SKM-1 (cell line): ENCODE measurements at regions not wholly inside any gene's neighbourhood (a gene's known extent, or its start where the extent isn't known, plus 50 kb on each side); places are given as distances from the start of the nearest gene placed in this dataset.
"Not testable (repeated sequence)": the region's sequence is repeated elsewhere in the genome, so short reads cannot be mapped to it uniquely, and the experiment has no call there.

Experiments
- DNase-seq: peaks from one replicate; lab custom pipeline; 2025; ENCODE audit not compliant: unreplicated experiment; lab: John Stamatoyannopoulos, UW

DNA sequence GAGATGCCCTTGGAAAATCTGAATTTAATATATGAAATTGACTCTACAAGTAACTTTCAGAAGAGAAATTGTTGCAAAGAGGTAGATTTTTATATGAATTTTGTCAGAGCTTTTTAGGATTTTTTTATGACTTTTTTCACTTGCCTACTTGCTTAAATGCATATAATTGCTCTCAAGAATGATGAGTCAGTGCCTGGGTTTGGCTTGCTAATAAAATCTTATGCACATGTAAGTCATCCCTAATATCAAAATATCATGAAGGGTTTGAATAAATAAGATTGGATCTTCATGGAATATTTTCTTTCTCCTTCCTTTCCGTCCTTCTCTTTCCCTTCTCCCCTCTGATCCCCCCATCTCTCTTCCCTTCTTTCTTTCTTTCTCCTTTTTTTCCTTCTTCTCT is 354.1 kb downstream of the TXNL1 start:
- no peak for DNase-seq

DNA sequence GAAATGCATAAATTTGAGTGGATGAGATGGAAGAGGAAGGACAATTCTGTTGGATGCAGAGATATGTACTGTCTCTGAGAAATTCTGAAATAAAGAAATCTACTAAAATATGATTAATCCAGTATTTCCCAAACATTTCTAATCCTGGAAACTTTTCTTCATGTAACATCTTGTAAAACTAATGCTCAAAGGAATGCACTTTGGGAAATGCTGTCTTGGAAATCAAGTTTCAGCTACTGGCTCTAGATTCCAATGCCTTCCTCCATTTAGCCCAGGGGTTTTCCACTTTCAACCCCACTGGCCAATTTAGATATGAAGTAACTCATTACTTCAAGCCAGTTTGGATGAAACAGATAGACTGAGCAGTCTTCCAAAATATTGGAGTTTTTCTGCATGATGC is 355.1 kb downstream of the TXNL1 start:
- no peak for DNase-seq

DNA sequence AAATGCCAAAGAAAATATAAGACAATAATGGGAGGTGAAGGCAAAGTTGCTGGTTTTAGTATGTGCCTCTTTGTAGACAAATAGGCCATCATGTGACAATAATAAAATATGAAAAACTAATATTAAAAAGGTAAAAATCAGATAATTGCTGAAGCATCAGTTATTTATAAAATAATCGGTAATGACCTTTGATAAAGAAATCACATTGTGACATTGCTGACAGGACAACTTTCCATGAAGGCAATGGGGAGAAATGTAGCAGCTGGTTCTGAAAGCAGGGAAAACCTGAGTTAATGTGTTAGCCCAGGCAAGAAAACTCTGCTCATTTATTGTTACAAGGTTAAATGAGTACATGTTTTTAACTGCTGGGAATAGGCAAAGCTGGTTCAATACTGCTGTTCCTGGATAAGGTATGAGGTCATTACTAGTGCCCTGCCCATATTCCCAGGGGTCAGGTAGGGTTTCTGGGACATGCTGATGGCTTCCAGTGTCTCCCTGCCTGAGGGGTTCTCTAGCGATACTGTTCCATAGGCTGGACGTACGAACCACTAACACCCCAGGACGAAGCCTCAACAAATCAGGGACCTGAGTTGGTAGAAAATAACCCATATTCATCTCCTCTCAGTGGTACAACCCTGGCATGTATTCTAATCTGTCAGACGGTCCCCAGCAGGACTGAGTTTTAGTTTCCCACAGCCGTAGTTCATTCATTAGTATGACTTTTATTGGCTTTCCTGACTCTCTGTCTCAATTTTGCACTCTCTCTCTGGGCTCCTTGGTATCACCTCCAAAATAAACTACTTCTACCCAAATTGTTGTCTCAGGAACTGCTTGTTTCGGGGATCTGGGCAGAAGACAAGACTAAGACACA is 355.9 kb downstream of the TXNL1 start:
- DNase-seq = no peak

GRCh38 chr18:56279816-56280215 is 358.6 kb downstream of the TXNL1 start:
- not testable (repeated sequence) for DNase-seq

DNA sequence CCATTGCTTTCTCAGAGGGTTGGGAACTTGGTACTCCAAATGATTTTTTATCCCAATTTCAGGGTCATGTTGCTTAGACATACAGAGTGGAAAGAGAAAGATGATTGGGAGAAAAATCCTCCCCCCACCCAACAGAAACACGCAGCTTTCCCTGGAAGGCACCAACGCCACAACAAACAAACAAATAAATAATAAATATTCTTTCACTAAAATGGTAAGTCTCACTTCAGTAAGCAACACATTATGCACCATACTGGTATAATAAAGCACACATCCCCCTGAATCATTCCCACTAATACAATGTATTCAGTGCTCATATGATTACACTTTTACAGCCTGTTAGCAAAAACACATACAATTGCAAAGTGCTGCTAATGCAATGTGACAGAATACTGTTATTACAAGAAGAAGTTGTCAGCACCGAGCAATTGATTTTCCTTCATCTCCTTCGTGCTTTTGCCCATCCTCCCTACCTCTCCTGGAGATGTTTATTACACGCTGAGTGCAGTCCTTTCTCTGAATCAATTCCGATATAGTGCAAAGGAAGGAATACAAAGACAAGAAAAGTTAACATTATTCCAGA is 359.9 kb downstream of the TXNL1 start:
- DNase-seq = no peak

DNA sequence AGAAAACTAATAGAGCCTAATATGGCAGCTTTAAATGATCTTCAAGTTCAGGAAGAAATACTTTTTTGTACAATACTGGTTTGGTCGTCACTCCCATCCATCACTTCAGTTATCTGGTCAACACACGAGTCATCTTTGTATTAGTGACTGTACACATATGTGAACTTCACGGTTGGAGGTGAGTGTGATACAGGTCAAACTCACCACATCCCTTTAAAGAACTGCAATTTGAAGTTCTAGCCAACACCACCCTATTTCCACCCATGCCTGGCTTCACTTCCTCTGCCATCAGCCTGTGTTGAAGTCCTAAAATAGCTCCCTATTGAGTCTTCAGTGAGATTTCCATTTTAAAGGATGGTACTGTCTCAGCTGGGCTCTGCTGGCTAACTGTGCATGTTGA is 361.9 kb downstream of the TXNL1 start:
- DNase-seq = no peak

DNA sequence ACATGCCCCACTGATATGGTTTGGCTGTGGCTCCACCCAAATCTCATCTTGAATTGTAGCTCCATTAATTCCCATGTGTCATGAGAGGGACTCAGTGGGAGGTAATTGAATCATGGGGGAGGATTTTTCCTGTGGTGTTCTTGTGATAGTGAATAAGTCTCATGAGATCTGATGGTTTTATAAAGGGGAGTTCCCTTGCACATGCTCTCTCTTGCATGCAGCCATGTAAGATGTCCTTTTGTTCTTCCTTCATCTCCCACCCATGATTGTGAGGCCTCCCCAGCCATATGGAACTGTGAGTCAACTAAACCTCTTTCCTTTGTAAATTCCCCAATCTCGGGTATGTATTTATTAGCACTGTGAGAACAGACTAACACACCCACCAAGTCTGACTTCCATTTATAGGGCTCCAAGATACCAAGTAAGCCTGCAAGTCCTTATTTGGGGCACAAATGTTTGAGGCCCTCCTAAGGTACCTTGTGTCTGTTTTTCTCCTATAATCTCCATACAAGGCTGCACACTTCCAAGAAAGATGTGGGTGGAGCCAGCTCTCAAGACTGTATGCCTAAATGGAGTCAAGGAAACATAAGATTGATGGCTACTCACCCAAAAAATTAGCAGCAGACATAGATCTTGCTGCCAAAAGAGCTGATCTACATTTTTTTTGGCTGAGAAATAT is 364.7 kb downstream of the TXNL1 start:
- DNase-seq = no peak

DNA sequence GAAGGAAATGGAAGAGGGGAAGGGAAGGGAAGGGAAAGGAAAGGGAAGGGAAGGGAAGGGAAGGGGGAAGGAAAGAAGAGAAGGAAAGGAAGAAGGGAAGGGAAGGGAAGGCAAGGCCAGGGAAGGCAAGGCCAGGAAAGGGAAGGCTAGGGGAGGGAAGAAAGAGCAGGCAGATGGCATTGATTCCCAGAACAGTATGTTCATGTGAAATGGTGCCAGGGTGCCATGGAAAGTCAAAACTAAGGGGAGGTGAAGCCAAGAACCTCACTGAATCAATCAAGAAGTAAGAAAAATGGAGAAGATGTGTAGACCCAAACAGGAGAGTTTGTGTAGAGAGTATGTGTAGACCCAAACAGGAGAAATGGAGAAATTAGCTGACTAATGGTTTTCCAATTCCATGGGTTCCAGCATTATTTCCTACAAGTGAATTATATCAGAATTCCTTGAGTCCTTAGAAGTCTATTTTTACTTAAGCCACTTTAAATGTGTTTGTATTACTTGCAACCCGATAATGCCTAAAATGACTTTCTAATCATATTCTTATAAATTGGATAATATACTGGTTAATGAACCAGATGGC is 367.6 kb downstream of the TXNL1 start:
- no peak for DNase-seq

- no peak for DNase-seq
These were observed 368.4 kb downstream of the TXNL1 start for GRCh38 chr18:56269958-56270357.

- no peak for DNase-seq
These were observed 369.4 kb downstream of the TXNL1 start for GRCh38 chr18:56268952-56269351.

DNA sequence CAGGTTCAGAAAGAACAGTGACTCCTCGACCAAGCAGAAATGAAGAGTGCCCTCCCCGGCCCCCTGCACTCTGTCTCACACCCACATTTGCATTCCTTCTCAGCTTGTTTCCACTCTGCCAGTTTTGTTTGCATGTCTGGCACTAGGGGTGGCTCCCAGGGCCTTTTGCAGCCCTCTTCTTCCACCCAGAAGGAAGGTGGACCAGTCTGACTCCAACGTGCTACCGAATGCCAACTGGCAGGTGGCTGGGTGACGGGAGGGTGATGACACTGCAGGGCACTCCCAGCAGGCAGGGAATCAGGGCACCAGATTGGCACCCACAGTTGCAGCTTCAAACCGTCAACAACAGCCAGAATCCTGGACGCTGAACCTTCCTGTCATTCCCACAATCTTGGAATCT is 371.1 kb downstream of the TXNL1 start:
- no peak for DNase-seq

DNA sequence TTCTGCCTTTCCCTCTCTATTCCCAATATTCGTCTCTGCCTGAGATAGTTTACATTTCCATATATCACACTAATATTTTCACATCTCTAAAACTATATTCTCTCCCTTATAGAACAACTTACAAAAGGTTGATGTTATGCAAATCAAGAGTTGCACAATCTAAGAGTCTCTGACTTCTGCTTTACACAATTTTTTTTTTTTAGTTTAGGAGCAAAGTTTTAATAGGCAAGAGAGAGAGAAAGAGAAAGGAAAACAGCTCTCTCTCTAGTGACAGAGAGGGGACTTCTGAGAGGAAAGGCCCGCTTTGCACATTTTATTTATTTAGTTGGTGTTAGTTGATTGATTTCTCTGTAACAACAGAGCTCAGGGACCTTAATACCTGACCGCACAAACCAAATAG is 380.2 kb downstream of the TXNL1 start:
- DNase-seq = no peak

- no peak for DNase-seq
These were observed 381.2 kb downstream of the TXNL1 start for GRCh38 chr18:56257205-56257604.

DNA sequence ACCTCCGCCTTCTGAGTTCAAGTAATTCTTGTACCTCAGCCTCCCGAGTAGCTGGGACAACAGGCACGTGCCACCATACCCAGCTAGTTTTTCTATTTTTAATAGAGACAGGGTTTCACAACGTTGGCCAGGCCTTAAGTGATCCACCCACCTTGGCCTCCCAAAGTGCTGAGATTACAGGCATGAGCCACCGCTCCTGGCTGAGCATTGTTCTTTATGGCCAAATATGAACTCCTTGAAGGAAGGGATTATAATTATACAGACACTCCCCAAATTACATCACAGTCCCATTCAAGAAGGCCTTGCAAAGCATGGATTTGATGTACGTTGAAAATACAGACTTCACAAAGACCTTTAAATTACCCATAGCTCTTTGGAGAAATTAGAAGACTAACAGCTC is 381.7 kb downstream of the TXNL1 start:
- no peak for DNase-seq

DNA sequence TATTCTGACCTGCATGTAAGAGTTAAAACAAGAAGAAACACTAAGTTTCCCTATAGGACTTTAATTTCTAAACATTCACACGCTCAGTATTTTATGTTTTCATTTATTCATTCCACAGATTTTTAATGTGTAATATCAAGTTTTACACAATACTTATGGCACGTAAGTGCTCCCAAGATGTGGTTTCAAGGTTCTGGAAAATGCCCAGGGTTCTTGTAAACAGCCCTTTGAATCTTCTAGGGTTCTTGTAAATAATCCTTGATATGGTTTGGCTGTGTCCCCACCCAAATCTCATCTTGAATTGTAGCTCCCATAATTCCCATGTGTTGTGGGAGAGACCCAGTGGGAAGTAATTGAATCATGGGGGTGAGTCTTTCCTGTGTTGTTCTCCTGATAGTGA is 383.0 kb downstream of the TXNL1 start:
- DNase-seq = no peak

DNA sequence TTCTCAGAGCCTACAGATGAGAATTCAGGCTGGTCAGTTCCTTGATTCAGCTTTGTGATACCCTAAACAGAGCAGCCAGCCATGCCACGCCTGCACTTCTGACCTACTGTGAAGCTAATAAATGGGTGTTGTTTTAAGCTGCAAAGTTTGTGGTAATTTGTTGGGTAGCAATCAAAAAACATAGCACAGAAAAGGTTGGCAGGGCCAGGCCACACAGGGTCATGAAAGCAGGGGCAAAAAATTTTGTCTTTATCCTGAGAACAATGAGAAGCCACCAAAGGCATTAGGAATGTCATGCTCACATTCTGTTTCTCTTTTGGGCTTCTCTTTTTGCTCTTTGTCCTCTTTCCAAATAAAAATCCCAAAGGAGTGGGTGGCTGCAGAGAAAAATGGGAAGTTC is 385.9 kb downstream of the TXNL1 start:
- no peak for DNase-seq

DNA sequence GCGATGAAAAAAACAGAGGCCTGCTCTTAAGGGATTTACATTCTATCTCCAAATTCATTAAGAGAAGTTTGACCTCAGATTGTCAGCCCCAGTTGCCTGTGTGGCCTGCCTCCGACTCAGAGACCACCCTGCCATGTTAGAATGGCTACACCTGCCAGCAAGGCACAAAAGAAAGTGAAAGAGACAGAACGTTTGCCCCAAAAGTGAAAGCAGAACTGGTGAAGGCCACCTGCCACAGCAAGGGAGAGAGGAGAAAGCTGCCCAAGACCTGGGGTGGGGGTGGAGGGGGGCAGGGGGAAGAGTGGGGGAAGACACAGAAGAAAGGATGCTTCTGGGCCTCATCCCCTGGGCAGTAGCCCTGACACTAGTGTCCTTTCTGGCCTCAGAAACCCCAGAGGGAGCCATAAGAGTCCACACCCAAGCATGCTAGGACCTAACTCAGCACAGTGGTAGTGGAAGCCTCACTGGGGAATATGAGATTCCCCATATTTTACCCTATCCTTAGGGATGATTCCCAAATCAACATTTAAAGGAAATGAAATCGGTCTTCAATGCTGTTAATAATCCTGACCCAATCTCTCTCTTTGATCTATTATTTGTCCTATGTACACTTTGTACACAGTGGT is 389.7 kb downstream of the TXNL1 start:
- DNase-seq = no peak

DNA sequence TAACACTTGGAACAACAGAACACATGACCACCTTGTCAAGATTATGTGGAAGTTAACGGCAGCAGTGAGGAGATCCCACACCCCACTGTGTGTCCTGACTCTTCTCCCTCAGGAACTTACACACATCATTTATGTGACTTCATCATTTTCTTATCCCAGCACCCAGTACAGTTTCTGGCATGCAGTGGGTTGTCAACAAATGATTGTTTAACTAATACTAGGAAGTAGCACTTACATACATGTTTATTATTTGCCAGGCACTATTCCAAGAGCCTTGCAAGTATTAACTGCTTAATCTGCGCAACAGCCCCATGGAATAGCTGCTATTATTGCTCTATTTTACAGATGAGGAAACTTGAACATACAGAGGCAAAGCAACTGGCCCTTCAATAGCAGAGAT is 391.5 kb downstream of the TXNL1 start:
- DNase-seq = no peak

- DNase-seq = no peak
These were observed 392.4 kb downstream of the TXNL1 start for GRCh38 chr18:56245866-56246580.

DNA sequence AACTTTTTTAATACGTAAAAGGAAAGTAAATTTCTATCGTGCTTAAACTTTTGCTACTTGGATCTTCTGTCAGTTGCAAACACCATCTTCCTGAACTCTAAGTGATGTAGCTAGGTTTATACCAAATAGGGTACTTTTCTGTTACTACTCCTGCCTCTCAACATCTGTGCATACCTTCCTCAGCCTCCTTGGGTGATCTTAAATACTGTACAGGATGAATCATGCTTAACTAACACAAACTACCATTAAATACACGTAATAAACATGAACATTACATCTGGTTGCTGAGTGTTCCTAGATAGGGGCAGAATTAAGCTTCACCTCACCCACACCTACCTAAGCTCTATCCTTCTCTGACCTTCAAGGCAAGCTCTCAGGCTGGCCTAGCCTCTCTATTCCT is 398.0 kb downstream of the TXNL1 start:
- DNase-seq = no peak

DNA sequence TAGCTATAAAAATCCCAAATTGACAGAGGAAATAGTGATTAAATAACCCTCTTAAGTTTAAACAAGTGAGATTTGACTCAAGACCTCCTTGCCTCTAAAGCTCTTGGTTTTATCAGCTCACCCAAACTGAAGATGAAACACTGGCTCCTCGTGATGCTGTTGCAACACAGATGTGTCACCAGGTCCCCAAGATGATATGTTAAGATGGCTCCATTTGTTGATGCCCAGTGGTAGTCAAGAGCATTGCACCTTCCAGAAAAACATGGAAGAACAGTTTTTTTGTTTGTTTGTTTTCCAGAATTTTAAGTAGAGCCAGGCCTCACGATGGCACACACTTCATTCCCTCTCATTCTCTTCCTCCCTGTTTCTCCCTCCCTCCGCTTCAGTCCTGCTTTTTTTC is 399.8 kb downstream of the TXNL1 start:
- no peak for DNase-seq
